ENCODE measurements at regions not wholly inside any gene's neighbourhood (a gene's known extent, or its start where the extent isn't known, plus 50 kb on each side); places are given as distances from the start of the nearest gene placed in this dataset.

DNA sequence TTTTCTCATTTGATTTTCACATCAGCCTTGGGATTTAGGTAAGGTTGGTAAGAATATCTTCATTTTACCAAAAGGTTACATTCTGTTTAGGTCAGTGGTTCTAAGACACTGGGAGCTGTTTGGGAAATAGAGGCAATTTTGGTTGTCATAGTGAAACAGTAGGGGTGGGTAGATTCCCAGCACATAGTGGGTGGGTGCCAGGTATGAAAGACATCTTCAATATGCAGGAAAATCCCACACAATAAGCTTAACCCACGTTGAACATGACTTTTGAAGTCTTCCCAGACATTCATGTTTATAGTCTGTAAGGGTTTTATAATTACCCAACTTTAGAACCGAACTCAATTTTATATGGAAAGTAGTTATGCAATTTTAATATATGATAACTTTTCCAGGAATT, 249.6 kb downstream of the SNCA start:
- Histone ChIP-seq H3K4me3 (no peak overlapping the region), H3K4me1 (no peaks in the 10 kb centered on the region), H3K27ac (no peak overlapping the region), H3K36me3 (no peaks in the 10 kb centered on the region), H3K9ac (ENCODE audit: low read depth in 2 of 2, low read length in 2 of 2) (no peak overlapping the region), H3K9me3 (no peaks in the 10 kb centered on the region), H3K27me3 (no peaks in the 10 kb centered on the region)
- intact Hi-C loops (cut with DNase I): no loop called here
- TF ChIP-seq, protein P1, sequence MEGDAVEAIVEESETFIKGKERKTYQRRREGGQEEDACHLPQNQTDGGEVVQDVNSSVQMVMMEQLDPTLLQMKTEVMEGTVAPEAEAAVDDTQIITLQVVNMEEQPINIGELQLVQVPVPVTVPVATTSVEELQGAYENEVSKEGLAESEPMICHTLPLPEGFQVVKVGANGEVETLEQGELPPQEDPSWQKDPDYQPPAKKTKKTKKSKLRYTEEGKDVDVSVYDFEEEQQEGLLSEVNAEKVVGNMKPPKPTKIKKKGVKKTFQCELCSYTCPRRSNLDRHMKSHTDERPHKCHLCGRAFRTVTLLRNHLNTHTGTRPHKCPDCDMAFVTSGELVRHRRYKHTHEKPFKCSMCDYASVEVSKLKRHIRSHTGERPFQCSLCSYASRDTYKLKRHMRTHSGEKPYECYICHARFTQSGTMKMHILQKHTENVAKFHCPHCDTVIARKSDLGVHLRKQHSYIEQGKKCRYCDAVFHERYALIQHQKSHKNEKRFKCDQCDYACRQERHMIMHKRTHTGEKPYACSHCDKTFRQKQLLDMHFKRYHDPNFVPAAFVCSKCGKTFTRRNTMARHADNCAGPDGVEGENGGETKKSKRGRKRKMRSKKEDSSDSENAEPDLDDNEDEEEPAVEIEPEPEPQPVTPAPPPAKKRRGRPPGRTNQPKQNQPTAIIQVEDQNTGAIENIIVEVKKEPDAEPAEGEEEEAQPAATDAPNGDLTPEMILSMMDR (IDR thresholded peaks at IDR 0.05): no peak
- no peak for DNase-seq

DNA sequence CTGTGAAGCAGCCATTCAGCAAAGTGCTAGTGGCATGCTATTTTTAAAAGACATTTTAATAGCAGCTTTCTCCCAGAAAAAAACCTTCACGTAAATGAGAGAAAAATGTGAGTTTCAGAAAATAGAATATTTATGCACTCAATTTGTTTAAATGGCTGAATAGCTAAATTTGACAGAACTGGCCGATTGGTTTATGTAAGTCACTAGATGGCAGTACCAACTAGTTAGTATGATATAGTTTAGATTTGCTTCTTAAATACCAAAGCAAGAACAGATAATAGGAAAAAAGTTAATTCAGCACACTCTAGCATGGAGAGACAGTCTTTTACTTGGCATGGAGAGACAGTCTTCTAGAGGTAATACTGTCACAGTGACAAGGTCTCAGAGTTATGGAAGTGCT, 250.1 kb downstream of the SNCA start:
- no peaks in the 10 kb centered on the region for H3K9me3 ChIP-seq
- no peak overlapping the region for H3K27ac ChIP-seq
- intact Hi-C loops (cut with DNase I): no loop called here
- no peak overlapping the region for H3K4me3 ChIP-seq
- no peaks in the 10 kb centered on the region for H3K27me3 ChIP-seq
- no peaks in the 10 kb centered on the region for H3K4me1 ChIP-seq
- DNase-seq: no peak
- TF ChIP-seq, protein P1 (IDR thresholded peaks at IDR 0.05): no peak
- no peak overlapping the region for H3K9ac ChIP-seq (ENCODE audit: low read depth in 2 of 2, low read length in 2 of 2)
- H3K36me3 ChIP-seq: no peaks in the 10 kb centered on the region

DNA sequence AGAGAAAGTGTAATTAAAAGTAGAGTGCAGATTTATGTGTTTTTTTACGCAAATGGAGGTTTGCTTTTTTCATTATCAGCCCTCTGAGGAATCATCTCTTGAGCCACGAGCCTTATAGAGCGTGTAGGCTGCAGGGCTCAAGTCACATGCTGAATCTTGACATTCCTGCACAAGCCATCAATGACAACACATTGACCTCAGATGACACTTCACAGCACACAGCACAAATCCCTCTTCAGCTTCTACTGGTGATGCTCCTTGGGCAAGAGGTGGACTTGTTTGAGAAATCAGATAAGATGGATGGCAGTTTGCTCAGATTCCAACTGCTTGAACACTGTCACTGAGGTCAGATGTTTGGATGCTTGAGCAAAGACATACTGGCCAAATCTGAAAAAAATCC, 250.6 kb downstream of the SNCA start:
- Histone ChIP-seq H3K36me3 (no peaks in the 10 kb centered on the region), H3K9ac (ENCODE audit: low read depth in 2 of 2, low read length in 2 of 2) (no peak overlapping the region), H3K27me3 (no peaks in the 10 kb centered on the region), H3K9me3 (no peaks in the 10 kb centered on the region), H3K4me1 (no peaks in the 10 kb centered on the region), H3K27ac (no peak overlapping the region), H3K4me3 (no peak overlapping the region)
- TF ChIP-seq, protein P1 (IDR thresholded peaks at IDR 0.05): no peak
- no peak for DNase-seq
- intact Hi-C loops (cut with DNase I): no loop called here

DNA sequence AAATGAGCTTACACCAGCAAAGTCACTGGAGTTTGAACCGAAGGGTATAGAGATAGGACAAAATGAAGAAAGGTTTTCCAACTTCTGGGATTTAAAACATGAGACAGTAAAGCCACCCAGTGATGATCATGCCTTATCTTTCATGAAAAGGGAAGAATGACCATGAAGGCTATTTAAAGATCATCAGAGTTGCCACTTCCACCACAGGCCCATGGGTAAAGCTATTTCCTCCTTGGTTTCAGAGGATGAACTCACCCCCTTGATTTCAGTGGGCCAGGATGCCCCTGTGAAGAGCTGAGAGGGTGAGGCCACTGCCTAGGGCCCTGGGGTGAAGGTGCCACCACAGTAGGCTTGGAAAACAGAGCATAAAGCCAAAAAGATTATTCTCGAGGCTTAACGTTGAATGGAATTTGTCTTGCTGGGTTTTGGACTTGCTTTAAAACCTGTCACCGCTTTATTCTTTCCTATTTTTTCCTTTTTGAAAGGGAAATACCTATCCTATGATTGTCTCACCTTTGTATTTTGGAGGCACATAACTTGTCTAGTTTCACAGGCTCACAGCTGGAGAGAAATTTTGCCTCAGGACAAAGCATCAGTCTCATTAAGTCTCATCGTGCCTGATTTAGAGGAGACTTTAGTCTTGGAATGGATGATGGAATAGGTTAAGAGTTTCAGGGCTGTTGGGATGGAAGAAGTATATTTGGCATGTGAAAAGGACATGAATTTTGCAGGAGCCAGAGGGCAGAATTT, 254.0 kb downstream of the SNCA start:
- Histone ChIP-seq H3K9me3 (no peaks in the 10 kb centered on the region), H3K27ac (no peak overlapping the region), H3K27me3 (no peaks in the 10 kb centered on the region), H3K36me3 (no peaks in the 10 kb centered on the region), H3K9ac (ENCODE audit: low read depth in 2 of 2, low read length in 2 of 2) (no peak overlapping the region), H3K4me3 (no peak overlapping the region), H3K4me1 (no peaks in the 10 kb centered on the region)
- DNase-seq: no peak
- intact Hi-C loops (cut with DNase I): no loop called here
- TF ChIP-seq, protein P1 (IDR thresholded peaks at IDR 0.05): no peak

DNA sequence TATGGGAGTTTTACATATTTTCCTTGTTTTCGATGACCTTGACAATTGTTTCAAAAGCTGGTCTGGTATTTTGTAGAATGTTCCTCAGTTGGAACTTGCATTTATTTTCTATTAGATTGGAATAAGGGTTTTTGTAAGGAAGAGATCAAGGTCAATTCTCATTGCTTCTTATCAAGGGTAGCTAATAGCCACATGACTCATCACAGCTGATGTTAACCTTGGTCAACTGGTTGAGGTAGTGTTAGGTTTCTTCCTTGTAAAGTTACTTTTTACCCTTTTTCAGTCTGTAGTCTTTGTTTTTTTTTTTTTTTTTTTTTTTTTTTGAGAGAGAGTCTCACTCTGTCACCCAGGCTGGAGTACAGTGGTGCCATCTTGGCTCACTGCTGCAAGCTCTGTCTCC, 257.2 kb downstream of the SNCA start:
- no peak for DNase-seq
- intact Hi-C loops (cut with DNase I): no loop called here
- H3K27ac ChIP-seq: no peak overlapping the region

More for the DNA sequence above, 257.2 kb downstream of the SNCA start:
- H3K36me3 ChIP-seq: no peaks in the 10 kb centered on the region
- TF ChIP-seq, protein P1 (IDR thresholded peaks at IDR 0.05): no peak
- H3K4me1 ChIP-seq: no peaks in the 10 kb centered on the region
- no peaks in the 10 kb centered on the region for H3K27me3 ChIP-seq
- H3K9me3 ChIP-seq: no peaks in the 10 kb centered on the region
- no peak overlapping the region for H3K9ac ChIP-seq (ENCODE audit: low read depth in 2 of 2, low read length in 2 of 2)
- no peak overlapping the region for H3K4me3 ChIP-seq
